Tongue (tissue), 1 donor: ENCODE measurements at regions not wholly inside any gene's neighbourhood (a gene's known extent, or its start where the extent isn't known, plus 50 kb on each side); places are given as distances from the start of the nearest gene placed in this dataset.
"Not testable (repeated sequence)": the region's sequence is repeated elsewhere in the genome, so short reads cannot be mapped to it uniquely, and the experiment has no call there.

ENCODE experiments used
- DNase-seq: peaks from one replicate; pipeline ENCODE4 v3.0.0-alpha.2; 2015

DNA sequence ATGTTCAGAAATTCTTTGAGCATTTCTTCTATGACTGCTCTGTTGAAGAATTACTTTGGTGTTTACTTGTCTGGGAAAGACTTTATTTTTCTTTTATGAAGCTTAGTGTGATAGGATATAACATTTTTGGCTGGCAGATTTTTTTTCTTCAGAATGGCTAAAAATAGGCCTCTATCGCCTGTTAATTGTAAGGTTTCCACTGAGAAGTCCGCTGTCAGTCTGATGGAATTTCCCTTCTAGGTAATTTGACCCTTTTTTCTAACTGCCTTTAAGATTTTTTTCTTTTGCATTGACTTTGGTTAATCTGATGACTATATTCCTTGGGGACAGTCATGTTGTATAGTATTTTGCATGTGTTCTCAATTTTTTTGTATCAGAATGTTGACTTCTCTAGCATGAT lies 590.7 kb downstream of the ADCYAP1 start:
- DNase-seq, result no peak

- no peak for DNase-seq
Observed at GRCh38 chr18:1496096-1496495, 591.4 kb downstream of the ADCYAP1 start.

DNA sequence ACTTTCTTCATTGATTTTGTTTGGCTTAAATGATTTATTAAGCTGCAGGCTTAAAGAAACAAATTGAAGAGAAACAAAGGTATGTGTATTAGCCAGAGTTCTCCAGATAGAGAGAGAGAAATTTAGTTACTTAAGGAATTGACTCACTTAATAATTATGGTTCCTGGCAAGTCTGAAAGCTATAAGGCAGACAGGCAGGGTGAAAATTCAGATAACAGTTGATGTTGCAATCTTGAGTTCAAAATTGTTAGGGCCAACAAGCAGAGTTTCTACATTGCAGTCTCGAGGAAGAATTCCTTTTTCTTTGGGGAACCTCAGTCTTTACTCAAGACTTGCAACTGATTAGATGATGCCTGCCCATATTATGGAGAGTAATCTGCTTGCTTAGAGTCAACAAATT lies 593.5 kb downstream of the ADCYAP1 start:
- no peak for DNase-seq

DNA sequence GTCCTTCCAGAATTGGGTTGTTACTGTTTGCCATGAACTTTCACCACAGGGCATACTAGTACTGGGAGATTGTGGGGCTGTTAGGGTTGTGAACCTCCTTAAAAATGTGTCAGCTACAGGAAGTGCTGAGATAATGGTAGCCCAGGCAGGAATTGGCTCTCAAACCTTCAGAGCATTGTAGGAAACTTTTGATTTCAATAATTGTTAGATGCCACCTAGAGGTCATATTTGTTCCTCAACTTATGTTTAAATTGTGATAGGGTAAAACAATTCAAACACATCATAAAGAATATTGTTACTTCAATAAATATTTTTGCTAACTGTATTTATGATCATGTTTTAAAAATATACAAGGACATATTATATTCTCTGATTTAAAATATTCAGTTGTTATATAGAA lies 594.6 kb downstream of the ADCYAP1 start:
- DNase-seq, result no peak

- DNase-seq, result no peak
Observed at GRCh38 chr18:1503847-1504246, 599.2 kb downstream of the ADCYAP1 start.

DNA sequence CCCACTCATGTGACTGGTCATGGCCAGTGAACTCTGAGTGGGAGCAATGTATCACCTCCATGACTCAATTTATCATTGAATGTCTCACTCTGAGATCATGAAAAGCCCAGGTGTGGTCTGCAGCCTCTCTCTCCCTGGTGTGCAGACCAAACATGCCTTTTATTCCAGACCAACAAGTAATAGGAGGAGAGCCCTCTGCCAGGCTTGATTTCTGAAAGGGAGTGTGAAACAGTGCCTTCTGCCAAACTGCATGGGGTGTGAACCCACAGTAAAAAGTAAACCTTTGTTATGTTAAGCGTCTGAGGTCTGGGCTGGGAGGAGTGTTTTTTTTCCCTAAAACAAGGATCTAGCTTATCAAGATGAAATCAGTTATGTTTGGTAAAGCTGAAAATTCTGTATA lies 601.2 kb downstream of the ADCYAP1 start:
- no peak for DNase-seq

GRCh38 chr18:1510542-1511179 lies 606.0 kb downstream of the ADCYAP1 start:
- no peak for DNase-seq

GRCh38 chr18:1511619-1512311 lies 607.1 kb downstream of the ADCYAP1 start:
- no peak for DNase-seq

GRCh38 chr18:1513519-1513918 lies 608.8 kb downstream of the ADCYAP1 start:
- no peak for DNase-seq

DNA sequence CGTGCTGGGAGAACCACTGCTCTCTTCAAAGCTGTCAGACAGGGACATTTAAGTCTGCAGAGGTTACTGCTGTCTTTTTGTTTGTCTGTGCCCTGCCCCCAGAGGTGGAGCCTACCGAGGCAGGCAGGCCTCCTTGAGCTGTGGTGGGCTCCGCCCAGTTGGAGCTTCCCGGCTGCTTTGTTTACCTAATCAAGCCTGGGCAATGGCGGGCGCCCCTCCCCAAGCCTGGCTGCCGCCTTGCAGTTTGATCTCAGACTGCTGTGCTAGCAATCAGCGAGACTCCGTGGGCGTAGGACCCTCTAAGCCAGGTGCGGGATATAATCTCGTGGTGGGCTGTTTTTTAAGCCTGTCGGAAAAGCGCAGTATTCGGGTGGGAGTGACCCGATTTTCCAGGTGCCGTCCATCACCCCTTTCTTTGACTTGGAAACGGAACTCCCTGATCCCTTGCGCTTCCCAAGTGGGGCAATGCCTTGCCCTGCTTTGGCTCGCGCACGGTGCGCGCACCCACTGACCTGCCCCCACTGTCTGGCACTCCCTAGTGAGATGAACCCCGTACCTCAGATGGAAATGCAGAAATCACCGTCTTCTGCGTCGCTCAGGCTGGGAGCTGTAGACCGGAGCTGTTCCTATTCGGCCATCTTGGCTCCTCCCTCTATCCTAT lies 617.0 kb downstream of the ADCYAP1 start:
- DNase-seq, result not testable (repeated sequence)

GRCh38 chr18:1522249-1522615 lies 617.6 kb downstream of the ADCYAP1 start:
- DNase-seq, result no peak

DNA sequence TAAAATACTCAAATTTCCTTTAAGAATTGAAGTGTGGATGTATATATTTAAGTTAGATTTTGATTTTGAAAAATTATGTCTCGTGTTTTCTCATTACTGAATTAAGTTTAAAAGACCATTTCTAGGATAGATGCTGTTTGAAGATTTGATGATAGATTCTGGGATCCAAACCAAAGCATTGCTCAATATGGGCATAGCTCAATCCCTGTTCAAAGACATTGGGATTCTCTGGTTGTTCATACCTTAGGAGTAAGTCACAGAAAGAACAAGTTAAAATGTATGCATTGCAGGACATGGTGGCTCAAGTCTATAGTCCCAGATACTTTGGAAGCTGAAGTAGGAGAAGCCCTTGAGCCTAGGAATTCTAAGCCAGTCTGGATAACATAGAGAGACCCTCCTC lies 622.3 kb downstream of the ADCYAP1 start:
- no peak for DNase-seq

DNA sequence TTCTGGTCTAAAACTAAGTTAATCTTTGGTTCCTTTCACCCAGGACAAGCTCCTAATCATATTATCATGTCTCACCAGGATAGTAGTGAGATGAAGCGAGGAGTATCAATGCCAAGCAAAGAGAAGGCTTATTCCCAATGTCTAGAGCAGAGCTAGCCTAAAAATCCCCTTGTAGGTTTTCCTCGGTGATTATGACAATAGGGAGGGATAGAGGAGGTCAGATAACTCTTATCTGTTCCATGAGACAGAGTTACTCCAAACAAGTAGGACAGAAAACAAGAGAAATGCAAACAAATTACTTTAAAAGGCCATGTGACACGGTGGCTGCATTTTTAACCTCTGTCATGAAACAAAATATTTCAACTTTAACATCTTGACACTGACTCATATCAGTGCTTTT lies 623.1 kb downstream of the ADCYAP1 start:
- DNase-seq, result no peak

DNA sequence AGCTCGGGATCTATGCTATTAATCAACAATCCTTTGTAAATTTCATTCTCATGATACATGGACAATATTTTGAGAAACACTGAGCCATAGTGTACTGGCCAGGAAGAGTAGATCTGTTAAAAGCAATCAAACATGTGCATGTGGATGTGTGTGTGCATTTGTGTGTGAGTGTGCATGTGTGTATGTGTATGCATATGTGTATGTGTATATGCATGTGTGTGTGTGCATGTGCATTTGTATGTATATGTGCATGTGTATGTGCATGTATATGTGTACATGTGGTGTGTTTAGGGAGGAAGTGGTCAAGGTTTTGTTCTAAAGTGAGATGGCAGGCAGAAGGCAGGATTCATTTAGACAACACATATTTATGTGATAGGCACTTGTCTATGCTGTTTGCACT lies 623.8 kb downstream of the ADCYAP1 start:
- no peak for DNase-seq

- no peak for DNase-seq
Observed at GRCh38 chr18:1528964-1529509, 624.4 kb downstream of the ADCYAP1 start.

DNA sequence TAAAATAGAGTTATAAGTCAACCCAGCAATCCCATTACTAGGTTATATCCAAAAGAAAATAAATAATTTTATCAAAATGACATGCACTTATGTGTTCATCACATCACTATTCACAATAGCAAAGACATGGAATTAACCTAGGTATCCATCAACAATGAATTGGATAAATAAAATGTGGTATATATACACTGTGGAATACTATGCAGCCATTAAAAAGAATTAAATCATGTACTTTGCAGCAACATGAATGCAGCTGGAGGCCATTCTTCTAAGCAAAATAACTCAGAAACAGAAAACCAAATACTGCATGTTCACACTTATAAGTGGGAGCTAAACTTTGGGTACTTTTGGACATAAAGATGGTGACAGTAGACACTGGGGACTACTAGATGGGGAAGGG lies 626.0 kb downstream of the ADCYAP1 start:
- DNase-seq, result no peak

DNA sequence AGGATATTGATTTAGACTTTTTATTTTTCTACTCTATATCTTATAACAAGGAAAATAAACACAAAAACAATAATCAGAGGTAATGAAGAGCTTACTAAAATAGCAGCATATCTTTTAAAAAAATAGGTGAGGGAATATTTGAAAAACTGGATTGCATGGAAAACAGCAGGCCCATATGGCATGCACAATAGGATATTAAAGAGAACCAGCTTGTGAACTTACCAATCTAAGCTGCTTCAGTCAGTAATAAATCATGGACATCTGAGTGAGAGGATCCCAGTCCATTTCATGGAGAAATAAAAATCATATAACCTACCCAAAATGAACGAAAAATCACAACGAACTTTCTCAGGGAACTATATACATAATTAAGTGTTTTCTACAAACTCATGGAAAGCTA lies 634.6 kb downstream of the ADCYAP1 start:
- DNase-seq, result no peak

DNA sequence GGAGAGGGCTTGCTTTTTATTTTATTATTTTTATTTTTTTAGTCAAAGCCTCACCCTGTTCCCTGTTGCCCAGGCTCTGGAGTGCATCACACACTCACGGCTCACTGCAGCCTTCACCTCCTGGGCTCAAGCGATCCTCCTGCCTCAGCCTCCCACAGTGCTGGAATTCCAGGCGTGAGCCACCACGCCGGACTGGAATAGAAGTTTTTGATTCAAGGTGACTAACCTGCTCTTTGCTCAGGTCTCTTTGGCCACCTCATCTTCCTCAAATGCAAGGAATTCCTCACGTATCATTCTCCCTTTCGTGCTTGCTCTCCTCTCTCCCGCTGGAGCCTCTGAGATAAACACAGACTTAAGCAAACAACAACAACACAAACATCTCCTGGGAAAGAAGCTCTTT lies 636.8 kb downstream of the ADCYAP1 start:
- no peak for DNase-seq

DNA sequence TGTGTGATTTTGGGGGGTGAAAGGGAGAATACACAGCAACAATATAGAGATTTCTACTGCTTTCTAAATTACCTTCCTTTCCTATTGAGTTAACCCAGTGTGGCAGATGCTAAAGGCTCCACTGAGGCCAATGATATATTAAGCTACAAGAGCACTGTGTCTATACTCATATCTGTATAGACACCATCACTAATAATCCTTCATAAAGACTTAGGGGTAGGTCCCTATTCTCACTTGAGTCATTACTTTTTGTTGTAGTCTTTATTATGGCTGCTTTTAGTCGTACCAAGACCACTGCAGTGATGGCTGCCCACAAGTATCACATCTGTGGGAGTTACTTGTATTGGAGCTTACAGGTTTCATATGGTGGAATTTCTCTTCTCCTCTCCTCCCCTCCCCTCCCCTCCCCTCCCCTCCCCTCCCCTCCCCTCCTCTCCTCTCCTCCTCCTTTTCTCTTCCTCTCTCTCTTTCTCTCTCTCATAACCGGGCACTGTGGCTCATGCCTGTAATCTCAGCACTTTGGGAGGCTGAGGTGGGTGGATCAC lies 637.6 kb downstream of the ADCYAP1 start:
- no peak for DNase-seq

GRCh38 chr18:1544016-1544415 lies 639.3 kb downstream of the ADCYAP1 start:
- no peak for DNase-seq

DNA sequence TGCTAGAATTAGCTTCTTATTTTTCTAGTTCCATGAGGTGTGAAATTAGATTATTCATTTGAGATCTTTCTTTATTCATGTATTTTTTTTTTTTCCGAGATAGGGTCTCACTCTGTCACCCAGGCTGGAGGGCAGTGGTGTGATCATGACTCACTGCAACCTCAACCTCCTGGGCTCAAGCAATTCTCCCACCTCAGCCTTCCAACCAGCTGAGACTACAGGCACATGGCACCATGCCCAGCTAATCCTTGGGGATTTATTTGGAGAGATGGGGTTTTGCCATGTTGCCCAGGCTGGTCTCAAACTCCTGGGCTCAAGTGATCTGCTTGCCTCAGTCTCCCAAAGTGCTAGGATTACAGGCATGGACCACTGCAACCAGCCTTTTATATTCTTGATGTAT lies 653.0 kb downstream of the ADCYAP1 start:
- DNase-seq, result not testable (repeated sequence)

GRCh38 chr18:1559563-1559962 lies 654.9 kb downstream of the ADCYAP1 start:
- no peak for DNase-seq

GRCh38 chr18:1564793-1565192 lies 660.1 kb downstream of the ADCYAP1 start:
- DNase-seq, result no peak
